ENCODE measurements at regions not wholly inside any gene's neighbourhood (a gene's known extent, or its start where the extent isn't known, plus 50 kb on each side); places are given as distances from the start of the nearest gene placed in this dataset.

GRCh38 chr13:50213526-50213925 is 198.3 kb downstream of the KCNRG start:
- TF ChIP-seq POLR2A (IDR thresholded peaks at IDR 0.05) (no peak), CTCF (IDR thresholded peaks at IDR 0.05) (no peak)
